SK-N-DZ (cell line): ENCODE measurements at regions not wholly inside any gene's neighbourhood (a gene's known extent, or its start where the extent isn't known, plus 50 kb on each side); places are given as distances from the start of the nearest gene placed in this dataset.
"Not testable (repeated sequence)": the region's sequence is repeated elsewhere in the genome, so short reads cannot be mapped to it uniquely, and the experiment has no call there.

Source experiments
- DNase-seq: peaks from one replicate; pipeline ENCODE4 v3.0.0-alpha.2; 2015; ENCODE audit warnings: low spot score

DNA sequence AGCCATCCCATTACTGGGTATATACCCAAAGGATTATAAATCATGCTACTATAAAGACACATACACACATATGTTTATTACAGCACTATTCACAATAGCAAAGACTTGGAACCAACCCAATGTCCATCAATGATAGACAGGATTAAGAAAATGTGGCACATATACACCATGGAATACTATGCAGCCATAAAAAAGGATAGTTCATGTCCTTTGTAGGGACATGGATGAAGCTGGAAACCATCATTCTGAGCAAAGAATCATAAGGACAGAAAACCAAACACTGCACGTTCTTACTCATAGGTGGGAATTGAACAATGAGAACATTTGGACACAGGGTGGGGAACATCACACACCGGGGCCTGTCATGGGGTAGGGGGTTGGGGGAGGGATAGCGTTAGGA is 60.3 kb upstream of the NMU start:
- not testable (repeated sequence) for DNase-seq

- DNase-seq: no peak
Measured at GRCh38 chr4:55706541-55706940, 70.4 kb upstream of the NMU start.

DNA sequence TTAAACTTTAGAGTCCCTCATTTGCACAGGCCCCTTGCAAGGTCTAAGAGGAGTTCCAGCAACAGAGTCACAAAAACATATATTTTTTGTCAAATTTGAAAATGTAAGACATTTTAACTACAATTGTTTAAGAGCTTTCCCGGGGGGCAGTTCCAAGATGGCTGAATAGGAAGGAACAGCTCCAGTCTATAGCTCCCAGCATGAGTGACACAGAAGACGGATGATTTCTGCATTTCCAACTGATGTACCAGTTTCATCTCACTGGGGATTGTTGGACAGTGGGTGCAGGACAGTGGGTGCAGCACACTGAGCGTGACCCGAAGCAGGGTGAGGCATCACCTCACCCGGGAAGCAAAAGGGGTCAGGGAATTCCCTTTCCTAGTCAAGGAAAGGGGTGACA is 71.4 kb upstream of the NMU start:
- DNase-seq: no peak

DNA sequence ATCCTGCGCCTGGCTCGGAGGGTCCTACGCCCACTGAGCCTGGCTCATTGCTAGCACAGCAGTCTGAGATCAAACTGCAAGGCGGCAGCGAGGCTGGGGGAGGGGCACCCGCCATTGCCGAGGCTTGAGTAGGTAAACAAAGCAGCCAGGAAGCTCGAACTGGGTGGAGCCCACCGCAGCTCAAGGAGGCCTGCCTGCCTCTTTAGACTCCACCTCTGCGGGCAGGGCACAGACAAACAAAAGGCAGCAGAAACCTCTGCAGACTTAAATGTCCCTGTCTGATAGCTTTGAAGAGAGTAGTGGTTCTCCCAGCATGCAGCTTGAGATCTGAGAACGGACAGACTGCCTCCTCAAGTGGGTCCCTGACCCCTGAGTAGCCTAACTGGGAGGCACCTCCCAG is 71.9 kb upstream of the NMU start:
- DNase-seq: not testable (repeated sequence)

DNA sequence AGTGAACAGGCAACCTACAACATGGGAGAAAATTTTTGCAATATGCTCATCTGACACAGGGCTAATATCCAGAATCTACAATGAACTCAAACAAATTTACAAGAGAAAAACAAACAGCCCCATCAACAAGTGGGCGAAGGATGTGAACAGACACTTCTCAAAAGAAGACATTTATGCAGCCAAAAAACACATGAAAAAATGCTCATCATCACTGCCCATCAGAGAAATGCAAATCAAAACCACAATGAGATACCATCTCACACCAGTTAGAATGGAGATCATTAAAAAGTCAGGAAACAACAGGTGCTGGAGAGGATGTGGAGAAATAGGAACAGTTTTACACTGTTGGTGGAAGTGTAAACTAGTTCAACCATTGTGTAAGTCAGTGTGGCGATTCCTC is 76.7 kb upstream of the NMU start:
- DNase-seq: not testable (repeated sequence)

DNA sequence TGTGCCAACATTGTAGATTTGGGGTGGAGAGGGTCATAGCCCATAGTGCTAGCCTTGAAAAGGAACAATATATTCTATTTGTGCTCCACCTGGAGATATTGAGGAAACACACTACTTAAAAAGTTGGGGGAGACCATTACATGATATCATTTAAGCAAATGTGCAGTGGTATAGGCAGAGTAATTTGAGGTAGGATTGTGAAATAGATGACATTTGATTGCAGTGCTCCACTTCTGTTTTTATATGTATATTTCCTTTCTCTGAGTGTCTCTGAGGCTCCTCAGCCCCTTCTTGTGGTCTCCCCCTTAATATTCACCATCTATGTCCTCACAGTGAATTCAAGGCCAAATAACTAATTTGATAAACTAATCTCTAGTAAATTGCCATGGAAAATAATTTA is 85.6 kb upstream of the NMU start:
- DNase-seq: no peak

GRCh38 chr4:55722132-55722531 is 86.0 kb upstream of the NMU start:
- no peak for DNase-seq

GRCh38 chr4:55723403-55723802 is 87.3 kb upstream of the NMU start:
- DNase-seq: no peak

GRCh38 chr4:55725057-55725456 is 89.0 kb upstream of the NMU start:
- DNase-seq: no peak

DNA sequence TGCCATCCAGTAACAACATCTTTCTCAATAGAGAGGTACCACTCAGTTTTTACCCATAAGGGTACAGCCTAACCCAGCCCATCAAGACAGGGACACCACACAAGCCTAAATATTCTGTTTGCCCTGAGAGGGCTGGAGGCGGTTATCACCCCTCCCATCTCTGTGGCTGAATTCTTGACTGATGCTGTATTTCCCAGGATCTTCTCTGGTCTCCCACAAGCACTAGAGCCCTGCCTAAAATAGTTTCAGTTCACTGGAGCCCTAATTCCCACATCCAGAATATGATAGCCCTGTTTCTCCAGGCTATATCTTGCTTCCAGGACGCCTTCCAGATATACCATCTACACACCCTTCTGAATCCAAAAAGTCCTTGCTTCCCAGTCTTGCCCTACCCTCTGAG is 91.6 kb upstream of the NMU start:
- no peak for DNase-seq

GRCh38 chr4:55729351-55730279 is 90.0 kb upstream of the EXOC1L start:
- DNase-seq: no peak

GRCh38 chr4:55730280-55730931 is 89.2 kb upstream of the EXOC1L start:
- DNase-seq: no peak

DNA sequence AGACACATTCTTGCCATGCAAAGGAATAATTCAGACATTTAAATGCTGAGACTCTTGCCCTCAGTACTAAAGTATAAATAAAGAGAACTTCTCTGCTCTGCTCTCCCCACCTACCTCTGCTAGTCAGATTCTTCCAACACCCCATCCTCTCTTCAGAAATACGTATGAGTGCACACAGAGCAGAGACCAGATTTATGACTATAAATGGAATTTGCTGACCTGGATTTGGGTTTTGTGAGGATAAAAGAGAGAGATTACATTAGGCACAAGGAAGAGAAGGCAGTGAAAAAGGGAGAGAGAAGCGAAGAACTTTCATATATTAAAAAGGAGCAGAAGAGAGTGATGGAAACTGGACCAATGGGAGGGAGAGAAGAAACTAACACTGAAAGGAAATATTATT is 87.6 kb upstream of the EXOC1L start:
- DNase-seq: no peak

GRCh38 chr4:55732864-55733263 is 86.7 kb upstream of the EXOC1L start:
- DNase-seq: no peak

DNA sequence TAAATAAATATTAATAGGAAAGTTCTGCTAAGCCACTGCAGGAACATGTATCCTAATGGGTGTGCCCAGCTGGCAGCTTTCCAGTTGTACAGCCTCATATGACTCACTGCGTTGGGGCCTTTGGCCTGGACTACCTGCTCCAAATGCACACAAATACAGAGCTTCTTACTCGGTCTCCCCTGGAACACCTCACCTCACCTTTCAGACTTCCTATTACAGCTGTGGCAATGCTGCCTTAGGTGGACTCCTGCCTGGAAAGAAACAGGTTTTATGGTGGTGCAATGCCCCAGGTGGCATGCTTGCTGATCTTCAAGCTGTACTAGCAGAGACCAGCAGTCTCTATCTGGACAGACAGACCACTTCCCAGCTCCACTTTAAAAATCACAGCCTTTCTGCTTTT is 85.7 kb upstream of the EXOC1L start:
- DNase-seq: no peak

- DNase-seq: no peak
Measured at GRCh38 chr4:55736605-55737183, 82.9 kb upstream of the EXOC1L start.

DNA sequence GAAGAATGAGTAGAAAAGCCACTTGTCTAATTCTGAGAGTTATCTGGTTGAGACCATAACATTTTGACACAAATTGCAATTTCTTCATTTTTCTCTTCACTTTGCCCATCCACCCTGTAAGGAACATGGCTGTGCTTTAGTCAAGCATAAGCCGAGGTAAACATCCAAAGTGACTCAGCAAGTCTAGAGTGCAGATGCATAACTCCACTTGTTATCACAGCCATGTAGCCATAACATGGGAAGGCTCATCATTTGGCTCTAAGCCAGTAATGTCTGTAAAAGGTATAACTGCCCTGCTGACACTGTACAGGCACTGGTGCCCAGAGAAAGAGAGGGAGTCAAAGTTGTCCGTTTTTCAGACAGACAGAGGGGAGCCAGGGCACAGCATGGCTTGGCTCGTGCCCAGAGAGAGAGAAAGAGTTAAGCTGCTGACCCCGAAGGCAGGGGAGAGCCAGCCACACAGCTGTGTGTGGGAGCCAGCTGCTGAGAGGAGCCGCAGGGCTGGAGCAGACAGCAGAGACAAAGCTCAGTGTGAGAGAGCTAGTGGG is 76.9 kb upstream of the EXOC1L start:
- peak; percentile 2 for DNase-seq

DNA sequence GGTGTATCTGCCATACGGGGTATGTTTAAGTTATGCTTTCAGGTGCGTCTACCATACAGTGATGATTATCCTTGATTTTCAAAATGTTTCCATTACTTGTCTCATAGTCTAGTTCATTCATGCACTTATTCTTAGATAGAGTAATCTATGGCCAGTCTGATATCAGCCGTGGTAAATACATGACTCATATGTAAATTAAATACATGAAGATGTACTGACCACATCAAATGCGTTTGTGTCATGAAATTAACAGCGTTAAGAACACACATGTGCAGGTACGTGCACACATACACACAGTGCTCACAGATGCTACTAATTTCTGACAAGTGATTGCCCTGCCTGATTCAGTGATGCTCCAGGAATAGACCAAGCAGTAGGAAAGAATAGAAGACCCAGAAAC is 75.2 kb upstream of the EXOC1L start:
- no peak for DNase-seq

DNA sequence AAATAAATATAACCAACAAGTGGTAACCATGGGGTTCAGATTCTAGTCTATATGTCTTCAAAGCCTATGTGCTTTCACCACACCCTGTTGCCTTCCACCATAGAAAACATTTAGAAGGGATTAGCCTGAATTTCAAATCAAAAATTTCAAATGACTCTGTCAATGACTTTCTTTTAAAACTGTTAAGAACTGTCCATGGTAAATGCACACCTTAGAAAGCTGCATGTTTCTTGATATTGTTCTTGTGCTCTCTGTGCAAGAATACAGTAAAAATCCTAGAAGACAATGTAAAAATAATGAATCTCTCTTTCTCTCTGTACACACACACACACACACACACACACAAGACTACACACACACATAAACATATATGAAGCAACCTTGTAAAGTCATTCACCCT is 74.6 kb upstream of the EXOC1L start:
- DNase-seq: no peak

GRCh38 chr4:55747793-55748192 is 71.8 kb upstream of the EXOC1L start:
- no peak for DNase-seq

GRCh38 chr4:55749666-55750065 is 69.9 kb upstream of the EXOC1L start:
- DNase-seq: no peak

- no peak for DNase-seq
Measured at GRCh38 chr4:55752810-55753209, 66.8 kb upstream of the EXOC1L start.
